Brain microvascular endothelial cell (primary cell): ENCODE measurements at regions not wholly inside any gene's neighbourhood (a gene's known extent, or its start where the extent isn't known, plus 50 kb on each side); places are given as distances from the start of the nearest gene placed in this dataset.
"Not testable (repeated sequence)": the region's sequence is repeated elsewhere in the genome, so short reads cannot be mapped to it uniquely, and the experiment has no call there.

Experiments used
- DNase-seq: peaks from one replicate; pipeline ENCODE4 v3.0.0-alpha.2; 2020
- H3K27ac ChIP-seq: fragments of 250-450 bp; sonication (Bioruptor Pico); 2 replicates; pipeline ENCODE4 v1.5.1; 2020; ENCODE audit warnings: mild to moderate bottlenecking, moderate library complexity
- H3K27me3 ChIP-seq: fragments of 250-450 bp; sonication (Bioruptor Pico); replicated peaks from 2 replicates; pipeline ENCODE4 v1.5.1; 2020; ENCODE audit warnings: mild to moderate bottlenecking
- H3K36me3 ChIP-seq: fragments of 250-450 bp; sonication (Bioruptor Pico); replicated peaks from 2 replicates; pipeline ENCODE4 v1.5.1; 2020; ENCODE audit warnings: mild to moderate bottlenecking
- H3K4me3 ChIP-seq: 2 replicates; pipeline ENCODE4 v1.5.1; 2011; ENCODE audit warnings: low read depth, mild to moderate bottlenecking, control low read depth, low read length, moderate library complexity
- in situ Hi-C: cut with HindIII; loops from 2 replicates; pipeline ENCODE4 v1.10.0; 2017; ENCODE audit warnings: low sequenced_read_pairs, low pct_ligation_motif_present
- TF ChIP-seq, protein P1 (sequence below): IDR thresholded peaks from 2 replicates; pipeline ENCODE4 v1.5.1; 2011; ENCODE audit warnings: low read depth, mild to moderate bottlenecking, moderate library complexity, low read length, control low read depth, inconsistent platforms; ENCODE audit errors: missing control alignments

- H3K4me3 ChIP-seq, result no peak overlapping the region
- no peaks in the 10 kb centered on the region for H3K36me3 ChIP-seq
- DNase-seq, result no peak
- in situ Hi-C loops, result no loop called here
- no peak overlapping the region for H3K27ac ChIP-seq
- no peaks in the 10 kb centered on the region for H3K27me3 ChIP-seq
- TF ChIP-seq, protein P1, sequence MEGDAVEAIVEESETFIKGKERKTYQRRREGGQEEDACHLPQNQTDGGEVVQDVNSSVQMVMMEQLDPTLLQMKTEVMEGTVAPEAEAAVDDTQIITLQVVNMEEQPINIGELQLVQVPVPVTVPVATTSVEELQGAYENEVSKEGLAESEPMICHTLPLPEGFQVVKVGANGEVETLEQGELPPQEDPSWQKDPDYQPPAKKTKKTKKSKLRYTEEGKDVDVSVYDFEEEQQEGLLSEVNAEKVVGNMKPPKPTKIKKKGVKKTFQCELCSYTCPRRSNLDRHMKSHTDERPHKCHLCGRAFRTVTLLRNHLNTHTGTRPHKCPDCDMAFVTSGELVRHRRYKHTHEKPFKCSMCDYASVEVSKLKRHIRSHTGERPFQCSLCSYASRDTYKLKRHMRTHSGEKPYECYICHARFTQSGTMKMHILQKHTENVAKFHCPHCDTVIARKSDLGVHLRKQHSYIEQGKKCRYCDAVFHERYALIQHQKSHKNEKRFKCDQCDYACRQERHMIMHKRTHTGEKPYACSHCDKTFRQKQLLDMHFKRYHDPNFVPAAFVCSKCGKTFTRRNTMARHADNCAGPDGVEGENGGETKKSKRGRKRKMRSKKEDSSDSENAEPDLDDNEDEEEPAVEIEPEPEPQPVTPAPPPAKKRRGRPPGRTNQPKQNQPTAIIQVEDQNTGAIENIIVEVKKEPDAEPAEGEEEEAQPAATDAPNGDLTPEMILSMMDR, result no peak
Observed at GRCh38 chr11:71165771-71166170, 86.6 kb downstream of the SHANK2 start.

GRCh38 chr11:71164621-71165020, 87.8 kb downstream of the SHANK2 start:
- no peak for DNase-seq
- TF ChIP-seq, protein P1, result no peak
- Histone ChIP-seq H3K27ac (no peak overlapping the region), H3K4me3 (no peak overlapping the region), H3K27me3 (no peaks in the 10 kb centered on the region), H3K36me3 (no peaks in the 10 kb centered on the region)
- in situ Hi-C loops, result no loop called here

DNA sequence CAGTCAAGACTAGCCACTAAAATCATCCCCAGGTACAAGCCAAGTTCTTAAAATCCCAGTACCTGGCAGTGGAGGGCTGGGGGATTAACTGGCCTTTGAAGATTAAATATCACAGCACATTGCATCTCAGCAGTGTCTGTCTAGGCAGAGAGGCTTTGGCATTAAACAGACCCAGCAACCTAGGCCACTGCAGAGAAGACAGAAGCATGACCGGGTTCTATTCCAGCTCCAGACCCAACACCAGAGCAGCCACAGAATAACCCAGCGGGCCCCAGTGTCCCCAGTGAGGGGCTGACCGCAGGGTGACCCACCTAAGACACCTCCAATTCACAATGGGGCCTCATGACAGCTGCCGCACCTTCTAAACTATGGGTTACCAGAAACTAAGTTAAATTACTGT, 88.2 kb downstream of the SHANK2 start:
- TF ChIP-seq, protein P1, result no peak
- Histone ChIP-seq H3K27me3 (no peaks in the 10 kb centered on the region), H3K27ac (no peak overlapping the region), H3K36me3 (no peaks in the 10 kb centered on the region), H3K4me3 (no peak overlapping the region)
- DNase-seq, result no peak
- in situ Hi-C loops, result no loop called here

- no peak for DNase-seq
- no peaks in the 10 kb centered on the region for H3K27me3 ChIP-seq
- in situ Hi-C loops, result no loop called here
- H3K4me3 ChIP-seq, result no peak overlapping the region
- TF ChIP-seq, protein P1, result no peak
- H3K27ac ChIP-seq, result no peak overlapping the region
- H3K36me3 ChIP-seq, result no peaks in the 10 kb centered on the region
Observed at GRCh38 chr11:71163371-71163770, 89.0 kb downstream of the SHANK2 start.

DNA sequence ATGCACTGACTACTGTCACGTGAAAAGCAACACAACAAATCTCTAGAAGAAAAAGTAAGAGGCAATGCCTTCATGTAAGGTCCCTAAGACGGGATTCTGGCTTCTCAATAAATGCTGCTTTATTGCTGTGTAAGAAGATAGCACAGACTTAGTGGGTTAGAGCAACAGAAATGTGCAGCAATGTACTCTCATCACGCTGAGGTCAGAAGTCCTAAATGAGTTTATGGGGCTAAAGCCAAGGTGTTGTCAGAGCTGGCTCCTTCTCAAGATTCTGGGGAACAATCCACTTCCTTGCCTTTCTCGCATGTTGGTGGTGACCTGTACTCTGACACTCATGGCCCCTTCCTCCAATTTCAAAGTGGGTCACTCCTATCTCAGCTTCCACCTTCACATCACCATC, 93.4 kb downstream of the SHANK2 start:
- no peak for DNase-seq
- TF ChIP-seq, protein P1, result no peak
- H3K4me3 ChIP-seq, result no peak overlapping the region
- in situ Hi-C loops, result no loop called here
- H3K36me3 ChIP-seq, result no peaks in the 10 kb centered on the region
- no peaks in the 10 kb centered on the region for H3K27me3 ChIP-seq
- H3K27ac ChIP-seq, result no peak overlapping the region

DNA sequence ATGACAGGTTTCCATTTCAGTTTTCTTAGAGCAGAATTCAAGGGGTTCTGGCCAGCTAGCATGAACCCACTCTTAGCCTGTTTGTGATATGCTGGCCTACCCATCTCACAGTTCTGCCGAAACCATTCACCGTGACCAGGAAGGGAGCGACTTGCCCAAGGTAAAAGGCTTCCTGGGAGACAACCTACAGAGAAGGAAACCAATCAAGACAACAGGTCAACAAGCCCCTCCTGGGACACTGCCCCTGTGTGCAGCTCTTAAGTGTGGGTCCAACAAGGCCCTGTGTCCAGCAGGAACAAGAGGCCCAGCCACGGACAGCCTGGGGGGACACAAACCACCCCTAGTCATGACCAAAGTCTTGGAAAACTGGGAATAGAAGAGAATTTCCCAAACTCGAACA, 94.7 kb downstream of the SHANK2 start:
- in situ Hi-C loops, H3K4me3 ChIP-seq, H3K27me3 ChIP-seq, H3K27ac ChIP-seq, H3K36me3 ChIP-seq, DNase-seq: not testable (repeated sequence)
